Activated naive CD4-positive, alpha-beta T cell treated with anti-CD3 and anti-CD28 coated beads for 36 hours (primary cell): ENCODE measurements at regions not wholly inside any gene's neighbourhood (a gene's known extent, or its start where the extent isn't known, plus 50 kb on each side); places are given as distances from the start of the nearest gene placed in this dataset.
"Not testable (repeated sequence)": the region's sequence is repeated elsewhere in the genome, so short reads cannot be mapped to it uniquely, and the experiment has no call there.

ENCODE experiments used
- CTCF ChIA-PET: fragments of 350-600 bp; sonication (Branson Sonifier 250); formaldehyde crosslinking; loops from one replicate; lab custom pipeline; 2021; ENCODE audit warnings: antibody characterized with exemption; lab: Charles Lee
- DNase-seq: peaks from one replicate; pipeline ENCODE4 v3.0.0-alpha.2; 2020
- H3K27ac Mint-ChIP-seq: one replicate; pipeline ENCODE4 v1.8.0; 2021; ENCODE audit warnings: mild to moderate bottlenecking, mixed read lengths
- H3K27me3 Mint-ChIP-seq: one replicate; pipeline ENCODE4 v1.8.0; 2021; ENCODE audit warnings: low read depth, mixed read lengths
- H3K36me3 Mint-ChIP-seq: one replicate; pipeline ENCODE4 v1.8.0; 2021; ENCODE audit warnings: low read depth, mixed read lengths
- H3K4me1 Mint-ChIP-seq: one replicate; pipeline ENCODE4 v1.8.0; 2021; ENCODE audit warnings: low read depth, mixed read lengths
- H3K4me3 Mint-ChIP-seq: one replicate; pipeline ENCODE4 v1.8.0; 2021; ENCODE audit warnings: mild to moderate bottlenecking, moderate library complexity, mixed read lengths
- H3K9me3 Mint-ChIP-seq: one replicate; pipeline ENCODE4 v1.8.0; 2021; ENCODE audit warnings: mixed read lengths
- intact Hi-C: fragments of 100-400 bp; cut with micrococcal nuclease; formaldehyde crosslinking; loops from one replicate; pipeline ENCODE4 v1.15.1; 2023

DNA sequence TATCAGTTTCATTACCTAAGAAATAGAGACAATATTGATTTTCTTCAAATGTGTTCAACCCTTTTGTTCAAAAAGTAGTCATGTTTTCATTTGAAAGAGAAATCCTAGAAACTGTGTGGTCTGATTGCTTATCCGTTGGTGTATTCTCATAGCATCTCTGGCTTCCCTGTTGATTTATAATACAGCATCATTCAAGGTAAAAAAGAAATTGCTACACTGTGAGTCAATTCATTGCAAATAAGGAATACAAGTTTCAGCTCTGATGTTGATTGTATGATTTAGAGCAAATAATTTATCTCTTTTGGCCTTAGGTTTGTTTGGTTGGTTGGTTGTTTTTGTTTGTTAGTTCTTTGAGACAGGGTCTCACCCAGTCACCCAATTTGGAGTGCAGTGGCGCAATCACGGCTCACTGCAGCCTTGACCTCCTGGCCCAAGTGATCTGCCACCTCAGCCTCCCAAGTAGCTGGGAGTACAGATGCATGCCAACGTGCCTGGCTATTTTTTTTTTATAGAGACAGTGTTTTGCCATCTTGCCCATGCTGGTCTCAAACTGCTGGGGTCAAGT lies 185.5 kb upstream of the TNFAIP3 start:
- Mint-ChIP-seq H3K27me3 (peaks cover 8% of the 10 kb centered on the region), H3K27ac (peak overlapping the region; percentile 57), H3K9me3 (peaks cover 8% of the 10 kb centered on the region), H3K4me1 (peaks cover 53% of the 10 kb centered on the region), H3K36me3 (peaks cover 4% of the 10 kb centered on the region), H3K4me3 (no peak overlapping the region)
- DNase-seq = no peak
- CTCF ChIA-PET = interaction anchor here (1.0 to 1.8 kb wide), 7 partner anchors 18 to 299 kb away, joined by 3 to 9 read pairs (median 4); no protein-coding TSS in a partner anchor
- intact Hi-C loops = loop anchor here (1.0 to 2.0 kb wide), 6 partner anchors 168 to 297 kb away; no protein-coding TSS in a partner anchor

- peaks cover 12% of the 10 kb centered on the region for H3K27me3 Mint-ChIP-seq
- DNase-seq, H3K4me3 Mint-ChIP-seq, H3K36me3 Mint-ChIP-seq, H3K27ac Mint-ChIP-seq, H3K9me3 Mint-ChIP-seq, CTCF ChIA-PET, intact Hi-C loops: not testable (repeated sequence)
- peaks cover 48% of the 10 kb centered on the region for H3K4me1 Mint-ChIP-seq
These were observed 184.4 kb upstream of the TNFAIP3 start for GRCh38 chr6:137682658-137683057.

DNA sequence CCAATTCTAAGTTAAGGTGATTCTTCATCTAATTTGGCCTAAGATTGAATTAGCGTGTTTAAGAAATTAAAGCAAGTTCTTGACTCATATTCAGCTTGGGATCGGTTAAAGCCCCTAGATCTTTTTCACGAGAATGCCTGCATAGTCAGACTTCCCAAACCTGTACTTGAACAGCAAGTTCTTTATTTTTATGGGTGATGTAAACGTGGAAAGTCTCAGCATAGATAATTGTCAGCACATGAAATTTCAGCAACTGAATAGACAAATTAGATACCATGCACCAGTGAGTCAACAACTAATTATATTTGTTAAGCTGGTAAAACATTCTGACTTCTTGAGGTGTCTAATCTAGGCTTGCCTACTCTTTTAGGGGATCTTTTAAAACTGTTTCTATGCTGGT lies 183.1 kb upstream of the TNFAIP3 start:
- peaks cover 8% of the 10 kb centered on the region for H3K9me3 Mint-ChIP-seq
- H3K36me3 Mint-ChIP-seq = peaks cover 4% of the 10 kb centered on the region
- no peak overlapping the region for H3K27ac Mint-ChIP-seq
- H3K4me1 Mint-ChIP-seq = peaks cover 45% of the 10 kb centered on the region
- peaks cover 12% of the 10 kb centered on the region for H3K27me3 Mint-ChIP-seq
- DNase-seq = no peak
- intact Hi-C loops = no loop called here
- H3K4me3 Mint-ChIP-seq = no peak overlapping the region
- CTCF ChIA-PET = no interaction called here

- Mint-ChIP-seq H3K4me1 (peaks cover 29% of the 10 kb centered on the region), H3K27ac (no peak overlapping the region), H3K9me3 (peaks cover 8% of the 10 kb centered on the region), H3K27me3 (peaks cover 12% of the 10 kb centered on the region), H3K36me3 (peaks cover 4% of the 10 kb centered on the region), H3K4me3 (no peak overlapping the region)
- intact Hi-C loops = no loop called here
- DNase-seq = no peak
- CTCF ChIA-PET = interaction anchor here (1.2 kb wide), 1 partner anchor 21 kb away, joined by 4 read pairs; no protein-coding TSS in a partner anchor
These were observed 181.2 kb upstream of the TNFAIP3 start for GRCh38 chr6:137685798-137686375.

GRCh38 chr6:137687818-137688217 lies 179.2 kb upstream of the TNFAIP3 start:
- Mint-ChIP-seq H3K27ac (no peak overlapping the region), H3K9me3 (peaks cover 3% of the 10 kb centered on the region), H3K4me1 (peaks cover 21% of the 10 kb centered on the region), H3K4me3 (no peak overlapping the region), H3K36me3 (peaks cover 2% of the 10 kb centered on the region), H3K27me3 (peaks cover 12% of the 10 kb centered on the region)
- DNase-seq = no peak
- intact Hi-C loops = loop anchor here (1.0 kb wide), 1 partner anchor 11 kb away; no protein-coding TSS in a partner anchor
- CTCF ChIA-PET = interaction anchor here (1.0 to 1.9 kb wide), 5 partner anchors 9 to 257 kb away, joined by 3 to 5 read pairs (median 3); no protein-coding TSS in a partner anchor

- Mint-ChIP-seq H3K9me3 (no peaks in the 10 kb centered on the region), H3K4me1 (peaks cover 21% of the 10 kb centered on the region), H3K27ac (no peak overlapping the region), H3K27me3 (peaks cover 10% of the 10 kb centered on the region), H3K36me3 (no peaks in the 10 kb centered on the region), H3K4me3 (no peak overlapping the region)
- CTCF ChIA-PET = interaction anchor here (1.0 to 1.9 kb wide), 3 partner anchors 9 to 19 kb away, joined by 3 to 5 read pairs (median 3); no protein-coding TSS in a partner anchor
- intact Hi-C loops = loop anchor here (1.0 kb wide), 1 partner anchor 11 kb away; no protein-coding TSS in a partner anchor
- no peak for DNase-seq
These were observed 178.7 kb upstream of the TNFAIP3 start for GRCh38 chr6:137688230-137688971.

DNA sequence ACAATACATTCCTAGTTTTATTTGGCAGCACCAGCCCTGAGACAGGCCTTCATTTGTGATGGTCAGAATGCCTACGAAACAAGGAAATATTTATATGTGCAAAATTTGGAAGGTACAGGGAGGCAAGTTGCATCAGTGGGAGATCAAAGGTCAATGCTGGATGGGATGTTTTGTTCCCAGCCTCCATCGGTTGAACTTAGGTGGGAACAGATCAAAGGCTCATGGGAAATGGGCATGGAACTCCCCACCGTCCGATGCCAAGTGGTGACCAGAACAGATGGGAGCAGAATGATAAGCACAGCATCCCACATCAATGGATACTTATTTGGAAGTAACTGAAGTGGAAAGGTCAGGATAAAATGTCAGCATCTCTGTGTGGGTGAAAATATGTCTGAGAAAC lies 177.7 kb upstream of the TNFAIP3 start:
- intact Hi-C loops = no loop called here
- DNase-seq = no peak
- H3K4me1 Mint-ChIP-seq = peaks cover 21% of the 10 kb centered on the region
- no peaks in the 10 kb centered on the region for H3K36me3 Mint-ChIP-seq
- H3K27ac Mint-ChIP-seq = no peak overlapping the region
- CTCF ChIA-PET = interaction anchor here (1.5 to 1.9 kb wide), 2 partner anchors 8 to 15 kb away, joined by 4 to 5 read pairs; no protein-coding TSS in a partner anchor
- no peaks in the 10 kb centered on the region for H3K9me3 Mint-ChIP-seq
- peaks cover 7% of the 10 kb centered on the region for H3K27me3 Mint-ChIP-seq
- no peak overlapping the region for H3K4me3 Mint-ChIP-seq

GRCh38 chr6:137690034-137690433 lies 177.0 kb upstream of the TNFAIP3 start:
- H3K36me3 Mint-ChIP-seq = no peaks in the 10 kb centered on the region
- no peaks in the 10 kb centered on the region for H3K9me3 Mint-ChIP-seq
- H3K4me1 Mint-ChIP-seq = peaks cover 16% of the 10 kb centered on the region
- intact Hi-C loops = no loop called here
- CTCF ChIA-PET = interaction anchor here (1.5 kb wide), 2 partner anchors 11 to 14 kb away, joined by 4 read pairs; no protein-coding TSS in a partner anchor
- H3K27ac Mint-ChIP-seq = no peak overlapping the region
- H3K27me3 Mint-ChIP-seq = peaks cover 7% of the 10 kb centered on the region
- DNase-seq = no peak
- no peak overlapping the region for H3K4me3 Mint-ChIP-seq

GRCh38 chr6:137690721-137691120 lies 176.3 kb upstream of the TNFAIP3 start:
- Mint-ChIP-seq H3K9me3 (no peaks in the 10 kb centered on the region), H3K27me3 (peaks cover 9% of the 10 kb centered on the region), H3K4me3 (no peak overlapping the region), H3K36me3 (no peaks in the 10 kb centered on the region), H3K27ac (no peak overlapping the region), H3K4me1 (peaks cover 16% of the 10 kb centered on the region)
- intact Hi-C loops = no loop called here
- DNase-seq = no peak
- CTCF ChIA-PET = interaction anchor here (0.6 to 1.5 kb wide), 3 partner anchors 10 to 13 kb away, joined by 3 to 4 read pairs (median 4); no protein-coding TSS in a partner anchor

DNA sequence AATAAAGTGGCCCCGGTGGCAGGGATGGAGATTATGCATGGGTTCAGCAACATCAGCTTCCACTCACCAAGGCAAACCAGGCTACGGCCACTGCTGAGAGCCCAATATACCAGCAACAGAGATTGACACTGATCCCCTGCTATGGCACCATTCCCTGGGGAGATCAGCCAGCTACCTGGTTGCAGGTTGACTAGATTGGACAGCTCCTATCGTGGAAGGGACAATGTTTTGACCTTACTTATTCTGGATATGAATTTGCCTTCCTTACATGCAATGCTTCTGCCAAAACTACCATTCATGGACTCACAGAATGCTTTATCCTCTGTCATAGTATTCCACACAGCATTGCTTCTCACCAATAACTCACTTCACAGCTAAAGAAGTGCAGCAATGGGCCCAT lies 174.8 kb upstream of the TNFAIP3 start:
- no peaks in the 10 kb centered on the region for H3K36me3 Mint-ChIP-seq
- intact Hi-C loops = no loop called here
- no peak for DNase-seq
- H3K27ac Mint-ChIP-seq = no peak overlapping the region
- no peak overlapping the region for H3K4me3 Mint-ChIP-seq
- no peaks in the 10 kb centered on the region for H3K9me3 Mint-ChIP-seq
- peaks cover 11% of the 10 kb centered on the region for H3K4me1 Mint-ChIP-seq
- peaks cover 12% of the 10 kb centered on the region for H3K27me3 Mint-ChIP-seq
- CTCF ChIA-PET = interaction anchor here (0.6 to 1.6 kb wide), 3 partner anchors 13 to 23 kb away, joined by 3 to 5 read pairs (median 3); no protein-coding TSS in a partner anchor

DNA sequence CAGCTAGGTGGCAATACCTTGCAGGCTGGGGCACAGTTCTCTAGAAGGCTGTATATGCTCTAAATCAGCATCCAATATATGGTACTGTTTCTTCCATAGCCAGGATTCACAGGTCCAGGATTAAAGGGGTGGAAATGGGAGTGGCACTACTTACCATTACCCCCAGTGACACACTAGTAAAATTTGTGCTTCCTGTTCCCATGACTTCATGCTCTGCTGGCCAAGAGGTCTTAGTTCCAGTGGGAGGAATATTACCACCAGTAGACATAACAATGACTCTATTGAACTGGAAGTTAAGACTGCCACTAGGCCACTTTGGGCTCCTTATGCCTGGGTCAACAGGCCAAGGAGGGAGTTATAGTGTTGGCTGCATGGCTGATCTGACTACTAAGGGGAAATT lies 174.3 kb upstream of the TNFAIP3 start:
- Mint-ChIP-seq H3K4me1 (peaks cover 11% of the 10 kb centered on the region), H3K27me3 (peaks cover 12% of the 10 kb centered on the region), H3K36me3 (no peaks in the 10 kb centered on the region), H3K4me3 (no peak overlapping the region), H3K27ac (no peak overlapping the region), H3K9me3 (no peaks in the 10 kb centered on the region)
- CTCF ChIA-PET = interaction anchor here (0.6 to 1.6 kb wide), 3 partner anchors 12 to 24 kb away, joined by 3 to 5 read pairs (median 3); no protein-coding TSS in a partner anchor
- intact Hi-C loops = no loop called here
- DNase-seq = no peak

DNA sequence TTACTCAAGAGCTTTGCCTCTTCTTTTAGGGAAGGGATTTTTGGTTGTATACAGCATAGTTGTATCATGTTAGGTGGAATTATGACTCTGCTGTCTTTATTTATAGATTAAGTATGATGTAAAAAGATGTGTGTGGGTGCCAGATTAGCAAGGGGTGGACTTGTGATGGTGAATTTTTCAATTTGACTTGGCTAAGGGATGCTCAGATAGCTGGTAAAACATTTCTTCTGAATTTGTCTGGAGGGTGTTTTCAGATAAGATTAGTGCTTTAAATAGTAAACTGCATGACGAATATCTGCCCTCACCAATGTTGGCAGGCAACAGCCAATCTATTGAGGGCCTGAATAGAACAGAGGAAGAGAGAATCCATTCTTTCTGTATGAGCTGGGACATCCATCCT lies 173.3 kb upstream of the TNFAIP3 start:
- H3K9me3 Mint-ChIP-seq = no peaks in the 10 kb centered on the region
- no peak overlapping the region for H3K27ac Mint-ChIP-seq
- H3K4me3 Mint-ChIP-seq = no peak overlapping the region
- peaks cover 12% of the 10 kb centered on the region for H3K27me3 Mint-ChIP-seq
- H3K36me3 Mint-ChIP-seq = no peaks in the 10 kb centered on the region
- intact Hi-C loops = no loop called here
- H3K4me1 Mint-ChIP-seq = peaks cover 9% of the 10 kb centered on the region
- CTCF ChIA-PET = interaction anchor here (0.8 to 1.4 kb wide), 3 partner anchors 11 to 312 kb away, joined by 3 read pairs; no protein-coding TSS in a partner anchor
- no peak for DNase-seq
